ENCODE measurements at regions not wholly inside any gene's neighbourhood (a gene's known extent, or its start where the extent isn't known, plus 50 kb on each side); places are given as distances from the start of the nearest gene placed in this dataset.

GRCh38 chrX:57964975-57965374, 54.7 kb upstream of the ZXDA start:
- TF ChIP-seq CTCF (IDR thresholded peaks at IDR 0.05) = no peak
- no peak for TF ChIP-seq TCF7L2 (IDR thresholded peaks at IDR 0.05; ENCODE audit: low read depth, low read length)
- no peak for TF ChIP-seq POLR2AphosphoS5 (IDR thresholded peaks at IDR 0.05; ENCODE audit: low read depth, low read length)

All from Panc1 (cell line).